ENCODE measurements at regions not wholly inside any gene's neighbourhood (a gene's known extent, or its start where the extent isn't known, plus 50 kb on each side); places are given as distances from the start of the nearest gene placed in this dataset.

DNA sequence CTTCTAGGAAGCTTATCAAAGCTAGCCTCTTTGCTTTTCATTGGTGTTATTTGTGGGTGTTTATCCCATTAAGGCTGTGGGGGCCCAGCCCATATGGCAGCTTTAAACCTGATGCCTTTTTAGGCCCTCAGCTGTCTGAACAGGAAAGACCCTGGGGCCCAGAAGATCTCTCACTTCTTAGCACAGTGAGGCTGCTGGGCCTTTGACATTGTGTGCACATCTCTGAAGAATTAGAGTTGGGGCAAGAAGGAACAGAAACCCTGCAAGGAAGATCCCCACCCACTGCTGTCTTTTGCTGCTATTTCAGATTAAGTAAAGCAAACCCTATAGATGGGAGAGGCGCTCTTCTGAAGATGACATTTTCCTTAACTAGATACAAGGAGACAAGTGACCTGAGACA lies 250.0 kb downstream of the SMAD2 start:
- TF ChIP-seq, protein P1, sequence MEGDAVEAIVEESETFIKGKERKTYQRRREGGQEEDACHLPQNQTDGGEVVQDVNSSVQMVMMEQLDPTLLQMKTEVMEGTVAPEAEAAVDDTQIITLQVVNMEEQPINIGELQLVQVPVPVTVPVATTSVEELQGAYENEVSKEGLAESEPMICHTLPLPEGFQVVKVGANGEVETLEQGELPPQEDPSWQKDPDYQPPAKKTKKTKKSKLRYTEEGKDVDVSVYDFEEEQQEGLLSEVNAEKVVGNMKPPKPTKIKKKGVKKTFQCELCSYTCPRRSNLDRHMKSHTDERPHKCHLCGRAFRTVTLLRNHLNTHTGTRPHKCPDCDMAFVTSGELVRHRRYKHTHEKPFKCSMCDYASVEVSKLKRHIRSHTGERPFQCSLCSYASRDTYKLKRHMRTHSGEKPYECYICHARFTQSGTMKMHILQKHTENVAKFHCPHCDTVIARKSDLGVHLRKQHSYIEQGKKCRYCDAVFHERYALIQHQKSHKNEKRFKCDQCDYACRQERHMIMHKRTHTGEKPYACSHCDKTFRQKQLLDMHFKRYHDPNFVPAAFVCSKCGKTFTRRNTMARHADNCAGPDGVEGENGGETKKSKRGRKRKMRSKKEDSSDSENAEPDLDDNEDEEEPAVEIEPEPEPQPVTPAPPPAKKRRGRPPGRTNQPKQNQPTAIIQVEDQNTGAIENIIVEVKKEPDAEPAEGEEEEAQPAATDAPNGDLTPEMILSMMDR (IDR thresholded peaks at IDR 0.05): no peak
- no peak for TF ChIP-seq POLR2A (IDR thresholded peaks at IDR 0.05)

All from vagina (tissue), 2 donors.